Keratinocyte (primary cell): ENCODE measurements at regions not wholly inside any gene's neighbourhood (a gene's known extent, or its start where the extent isn't known, plus 50 kb on each side); places are given as distances from the start of the nearest gene placed in this dataset.

Experiments used
- DNase-seq: peaks from one replicate; pipeline ENCODE4 v3.0.0-alpha.2; 2011; ENCODE audit warnings: low read depth, missing footprints, low spot score
- FAIRE-seq: peaks from 2 replicates; lab custom pipeline; 2011; peaks lifted over from hg19 to GRCh38; lab: Jason Lieb, UNC
- H2AFZ ChIP-seq: 2 replicates; pipeline ENCODE4 v1.6.0; 2012; ENCODE audit warnings: low read length, control low read depth, inconsistent platforms; ENCODE audit not compliant: control insufficient read depth
- H3K27ac ChIP-seq: 2 replicates; pipeline ENCODE4 v1.5.1; 2011; ENCODE audit warnings: low read length; ENCODE audit not compliant: control insufficient read depth, insufficient read depth
- H3K27me3 ChIP-seq: 3 replicates; pipeline ENCODE4 v1.6.0; 2011; ENCODE audit warnings: low read length; ENCODE audit not compliant: control insufficient read depth, insufficient read depth; ENCODE audit errors: extremely low read depth
- H3K36me3 ChIP-seq, 2 experiments: 2 replicates in 1 of 2; 3 replicates in 1 of 2; pipeline ENCODE4 v1.5.1; 2011; ENCODE audit warnings: low read length in 2 of 2, mild to moderate bottlenecking in 1 of 2; ENCODE audit not compliant: control insufficient read depth in 2 of 2, insufficient read depth in 2 of 2; ENCODE audit errors: extremely low read depth in 1 of 2
- H3K4me1 ChIP-seq: 3 replicates; pipeline ENCODE4 v1.5.1; 2011; ENCODE audit warnings: low read length; ENCODE audit not compliant: control insufficient read depth, insufficient read depth; ENCODE audit errors: extremely low read depth
- H3K4me2 ChIP-seq: 3 replicates; pipeline ENCODE4 v1.6.0; 2011; ENCODE audit warnings: low read depth, low read length; ENCODE audit not compliant: control insufficient read depth, insufficient read depth; ENCODE audit errors: extremely low read depth
- H3K4me3 ChIP-seq, 3 experiments: fragments of 200-600 bp in 1 of 3; sonication (generic) in 1 of 3; 2 replicates in 2 of 3; 3 replicates in 1 of 3; pipeline ENCODE4 v1.5.1; 2011 to 2016; ENCODE audit warnings: low read length in 3 of 3, mild to moderate bottlenecking in 3 of 3, control low read depth in 2 of 3, inconsistent platforms in 1 of 3, low read depth in 1 of 3, mixed read lengths in 1 of 3, mixed run types in 1 of 3, moderate library complexity in 1 of 3; ENCODE audit not compliant: control insufficient read depth in 2 of 3, insufficient read depth in 2 of 3; ENCODE audit errors: extremely low read depth in 1 of 3
- H3K79me2 ChIP-seq: 2 replicates; pipeline ENCODE4 v1.6.0; 2012; ENCODE audit warnings: low read length; ENCODE audit not compliant: control insufficient read depth, insufficient read depth
- H3K9ac ChIP-seq: 3 replicates; pipeline ENCODE4 v1.6.0; 2011; ENCODE audit warnings: low read length; ENCODE audit not compliant: control insufficient read depth, insufficient read depth; ENCODE audit errors: extremely low read depth
- H3K9me1 ChIP-seq: 3 replicates; pipeline ENCODE4 v1.6.0; 2011; ENCODE audit warnings: low read length; ENCODE audit not compliant: control insufficient read depth, insufficient read depth; ENCODE audit errors: extremely low read depth
- H3K9me3 ChIP-seq: 2 replicates; pipeline ENCODE4 v1.5.1; 2012; ENCODE audit warnings: low read depth, low read length; ENCODE audit not compliant: control insufficient read depth
- H4K20me1 ChIP-seq: 3 replicates; pipeline ENCODE4 v1.6.0; 2011; ENCODE audit warnings: low read length; ENCODE audit not compliant: control insufficient read depth, insufficient read depth; ENCODE audit errors: extremely low read depth
- EZH2 ChIP-seq: IDR thresholded peaks from one replicate; pipeline ENCODE4 v1.6.1; 2012; ENCODE audit warnings: inconsistent platforms, mild to moderate bottlenecking, low read length, moderate library complexity
- dilution Hi-C: fragments of 300-500 bp; cut with MboI; formaldehyde crosslinking; loops from one replicate; pipeline ENCODE4 v1.7.0; 2020; ENCODE audit warnings: low sequenced_read_pairs; ENCODE audit not compliant: extremely low pct_ligation_motif_present
- TF ChIP-seq, protein P1 (sequence below), 3 experiments: IDR thresholded peaks in 1 of 3; conservative IDR thresholded peaks in 1 of 3; optimal IDR thresholded peaks in 1 of 3; 2 replicates in 2 of 3; 3 replicates in 1 of 3; pipeline versions ENCODE3 to v1.5.1; 2011; ENCODE audit warnings: low read length in 3 of 3, mild to moderate bottlenecking in 3 of 3, moderate library complexity in 2 of 3, control low read depth in 1 of 3, inconsistent platforms in 1 of 3; ENCODE audit not compliant: insufficient read depth in 2 of 3; ENCODE audit errors: extremely low read depth in 1 of 3

- DNase-seq (no peak), FAIRE-seq (no peak)
- TF ChIP-seq, protein P1, sequence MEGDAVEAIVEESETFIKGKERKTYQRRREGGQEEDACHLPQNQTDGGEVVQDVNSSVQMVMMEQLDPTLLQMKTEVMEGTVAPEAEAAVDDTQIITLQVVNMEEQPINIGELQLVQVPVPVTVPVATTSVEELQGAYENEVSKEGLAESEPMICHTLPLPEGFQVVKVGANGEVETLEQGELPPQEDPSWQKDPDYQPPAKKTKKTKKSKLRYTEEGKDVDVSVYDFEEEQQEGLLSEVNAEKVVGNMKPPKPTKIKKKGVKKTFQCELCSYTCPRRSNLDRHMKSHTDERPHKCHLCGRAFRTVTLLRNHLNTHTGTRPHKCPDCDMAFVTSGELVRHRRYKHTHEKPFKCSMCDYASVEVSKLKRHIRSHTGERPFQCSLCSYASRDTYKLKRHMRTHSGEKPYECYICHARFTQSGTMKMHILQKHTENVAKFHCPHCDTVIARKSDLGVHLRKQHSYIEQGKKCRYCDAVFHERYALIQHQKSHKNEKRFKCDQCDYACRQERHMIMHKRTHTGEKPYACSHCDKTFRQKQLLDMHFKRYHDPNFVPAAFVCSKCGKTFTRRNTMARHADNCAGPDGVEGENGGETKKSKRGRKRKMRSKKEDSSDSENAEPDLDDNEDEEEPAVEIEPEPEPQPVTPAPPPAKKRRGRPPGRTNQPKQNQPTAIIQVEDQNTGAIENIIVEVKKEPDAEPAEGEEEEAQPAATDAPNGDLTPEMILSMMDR (optimal IDR thresholded peaks at IDR 0.05 in 1 of 3, IDR thresholded peaks at IDR 0.05 in 1 of 3, conservative IDR thresholded peaks at IDR 0.05 in 1 of 3; ENCODE audit: extremely low read depth in 1 of 3, insufficient read depth in 2 of 3, low read length in 3 of 3), result no peak
- no peak for TF ChIP-seq EZH2
- Histone ChIP-seq H3K4me3 (no peak overlapping the region), H3K36me3 (no peaks in the 10 kb centered on the region), H3K27me3 (no peaks in the 10 kb centered on the region), H3K9me3 (no peaks in the 10 kb centered on the region), H3K79me2 (no peaks in the 10 kb centered on the region), H3K9me1 (no peaks in the 10 kb centered on the region), H3K4me2 (no peak overlapping the region), H2AFZ (no peak overlapping the region), H3K4me1 (no peaks in the 10 kb centered on the region), H3K27ac (no peak overlapping the region), H3K9ac (no peak overlapping the region), H4K20me1 (no peaks in the 10 kb centered on the region)
- dilution Hi-C loops, result no loop called here
Measured at GRCh38 chr11:45551191-45551713, 114.2 kb downstream of the CHST1 start.

DNA sequence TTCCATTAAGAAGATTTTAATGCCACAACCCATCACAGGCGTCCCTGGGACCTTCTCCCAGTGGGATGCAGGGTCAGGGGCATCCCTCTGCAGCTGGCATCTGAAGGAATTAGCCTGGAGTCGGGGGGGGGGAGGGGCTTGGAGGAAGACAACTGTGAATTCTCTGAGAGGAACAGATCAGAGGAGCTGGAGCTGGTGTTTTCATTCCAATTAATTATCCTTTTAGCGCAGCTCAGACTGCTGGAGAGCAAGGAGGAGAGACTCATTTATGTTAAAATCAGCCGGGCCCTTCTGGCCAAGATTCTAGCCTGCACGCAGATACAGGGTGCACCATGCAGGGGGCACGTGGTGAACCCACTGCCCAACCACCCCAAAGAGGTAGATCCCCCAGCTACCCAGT is 116.2 kb downstream of the CHST1 start:
- H3K9me3 ChIP-seq, result no peaks in the 10 kb centered on the region
- H3K9me1 ChIP-seq, result no peaks in the 10 kb centered on the region
- TF ChIP-seq, protein P1 (optimal IDR thresholded peaks at IDR 0.05 in 1 of 3, IDR thresholded peaks at IDR 0.05 in 1 of 3, conservative IDR thresholded peaks at IDR 0.05 in 1 of 3; ENCODE audit: extremely low read depth in 1 of 3, insufficient read depth in 2 of 3, low read length in 3 of 3), result no peak
- no peak for TF ChIP-seq EZH2
- FAIRE-seq, result no peak
- no peaks in the 10 kb centered on the region for H3K36me3 ChIP-seq
- H3K27ac ChIP-seq, result no peak overlapping the region
- dilution Hi-C loops, result no loop called here
- H4K20me1 ChIP-seq, result no peaks in the 10 kb centered on the region
- no peak for DNase-seq
- no peaks in the 10 kb centered on the region for H3K79me2 ChIP-seq
- H2AFZ ChIP-seq, result no peak overlapping the region
- H3K4me3 ChIP-seq, result no peak overlapping the region
- no peak overlapping the region for H3K4me2 ChIP-seq
- no peak overlapping the region for H3K9ac ChIP-seq
- no peaks in the 10 kb centered on the region for H3K4me1 ChIP-seq
- H3K27me3 ChIP-seq, result no peaks in the 10 kb centered on the region
